ENCODE measurements at regions not wholly inside any gene's neighbourhood (a gene's known extent, or its start where the extent isn't known, plus 50 kb on each side); places are given as distances from the start of the nearest gene placed in this dataset.

DNA sequence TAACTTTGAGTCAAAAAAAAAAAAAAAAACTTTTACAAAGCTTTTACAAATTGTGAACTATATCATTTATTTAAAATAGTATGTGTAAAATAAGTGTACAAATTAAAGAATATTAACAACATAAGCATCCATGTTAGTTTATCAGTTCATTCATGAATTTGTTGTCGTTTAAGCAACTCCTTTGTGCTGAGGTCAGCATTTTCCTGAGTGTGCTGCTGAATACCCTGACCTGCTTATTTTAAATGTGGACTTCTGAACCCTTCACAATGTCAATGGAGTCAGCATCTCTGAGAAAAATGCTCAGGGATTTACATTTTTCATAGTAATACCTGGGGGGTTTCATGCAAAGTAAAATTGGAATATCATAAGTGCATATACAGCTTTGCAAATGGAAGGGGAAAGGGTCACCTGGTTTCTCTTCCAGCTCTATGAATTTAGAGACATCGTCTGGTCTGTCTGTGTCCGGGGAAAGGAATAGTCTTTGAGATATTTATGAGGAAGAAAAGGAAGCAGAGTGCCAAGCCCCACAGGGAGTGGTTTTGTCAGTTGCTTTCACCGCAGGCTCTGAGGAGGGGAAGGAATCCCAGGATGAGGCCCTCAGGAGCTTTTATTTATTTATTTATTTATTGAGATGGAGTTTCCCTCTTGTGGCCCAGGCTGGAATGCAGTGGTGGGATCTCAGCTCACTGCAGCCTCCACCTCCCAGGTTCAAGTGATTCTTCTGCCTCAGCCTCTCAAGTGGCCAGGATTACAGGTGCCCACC lies 125.5 kb upstream of the SVIL start:
- no peak for TF ChIP-seq CTCF (IDR thresholded peaks at IDR 0.05)
- ATAC-seq (ENCODE audit: low FRiP score), result no peak
- no peak for DNase-seq (ENCODE audit: low spot score)

GRCh38 chr10:29757551-29758297 lies 123.0 kb upstream of the SVIL start:
- no peak for TF ChIP-seq CTCF (IDR thresholded peaks at IDR 0.05)
- ATAC-seq (ENCODE audit: low FRiP score) (no peak), DNase-seq (ENCODE audit: low spot score) (no peak)

- ATAC-seq (ENCODE audit: low FRiP score) (no peak), DNase-seq (ENCODE audit: low spot score) (no peak)
- TF ChIP-seq CTCF (IDR thresholded peaks at IDR 0.05), result no peak
Observed at GRCh38 chr10:29756451-29756850, 121.7 kb upstream of the SVIL start.

DNA sequence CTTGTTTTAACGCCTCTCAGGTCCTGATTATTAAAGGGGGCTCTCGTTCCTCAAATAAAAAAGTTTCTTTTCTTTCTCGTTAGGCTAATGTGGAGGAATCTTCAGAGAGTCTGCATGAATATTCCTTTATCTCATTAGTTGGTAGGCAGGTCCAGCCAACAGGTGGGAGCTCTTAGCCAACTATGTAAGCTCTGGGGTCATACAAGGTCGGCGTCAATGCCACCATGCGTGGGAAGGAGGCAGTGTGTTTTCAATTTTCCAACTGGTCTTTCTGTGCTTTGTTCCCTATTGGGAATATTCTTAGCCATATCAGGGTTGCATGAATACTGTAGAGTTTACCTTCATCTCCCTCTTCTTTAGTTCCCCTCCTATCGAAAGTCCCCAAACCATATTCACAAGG lies 118.5 kb upstream of the SVIL start:
- no peak for ATAC-seq (ENCODE audit: low FRiP score)
- TF ChIP-seq CTCF (IDR thresholded peaks at IDR 0.05), result no peak
- DNase-seq (ENCODE audit: low spot score), result no peak

DNA sequence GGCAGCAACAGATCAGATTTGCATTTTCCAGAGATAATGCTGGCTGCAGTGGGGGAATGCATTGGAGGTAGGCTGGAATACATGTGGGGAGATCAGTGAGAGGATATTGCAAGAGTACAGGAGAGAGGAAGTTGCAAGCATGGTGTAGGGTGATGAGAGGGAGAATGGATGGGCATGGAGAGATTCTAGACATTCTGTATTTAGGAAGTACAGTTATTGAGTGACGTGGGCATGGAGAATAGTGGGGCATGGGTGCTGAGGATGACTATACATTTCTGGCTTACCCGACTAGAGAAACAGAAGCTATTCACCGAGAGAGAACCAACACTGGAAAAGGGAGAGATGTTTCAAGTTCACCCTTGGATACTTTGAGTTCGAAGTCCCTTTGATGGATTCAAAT lies 116.9 kb upstream of the SVIL start:
- no peak for DNase-seq (ENCODE audit: low spot score)
- ATAC-seq (ENCODE audit: low FRiP score), result no peak
- no peak for TF ChIP-seq CTCF (IDR thresholded peaks at IDR 0.05)

- DNase-seq (ENCODE audit: low spot score), result no peak
- no peak for ATAC-seq (ENCODE audit: low FRiP score)
- TF ChIP-seq CTCF (IDR thresholded peaks at IDR 0.05), result no peak
Observed at GRCh38 chr10:29751240-29751639, 116.5 kb upstream of the SVIL start.

DNA sequence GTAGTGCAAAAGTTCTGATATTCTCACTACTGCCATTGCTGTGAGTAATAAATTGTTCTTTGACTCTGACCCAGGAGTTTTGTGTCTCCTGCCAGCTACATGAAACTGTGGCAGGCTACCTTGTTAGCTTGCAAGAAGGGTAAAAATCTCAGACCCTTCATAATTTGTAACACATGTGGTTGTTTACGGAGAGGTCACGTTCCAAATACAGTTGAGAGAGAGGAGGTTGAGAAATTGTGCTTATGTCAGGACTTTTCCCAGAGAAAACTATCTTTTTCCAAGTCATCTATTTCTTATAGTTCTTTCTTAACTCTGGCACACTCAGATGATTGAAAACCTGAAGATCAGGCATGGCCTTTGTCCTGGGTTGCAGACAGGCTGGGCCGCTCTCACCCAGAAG lies 114.4 kb upstream of the SVIL start:
- no peak for ATAC-seq (ENCODE audit: low FRiP score)
- no peak for TF ChIP-seq CTCF (IDR thresholded peaks at IDR 0.05)
- DNase-seq (ENCODE audit: low spot score), result no peak
